ENCODE measurements at regions not wholly inside any gene's neighbourhood (a gene's known extent, or its start where the extent isn't known, plus 50 kb on each side); places are given as distances from the start of the nearest gene placed in this dataset.
A peak's percentile ranks its signal among the peaks of the same experiment; 100 is the strongest.

DNA sequence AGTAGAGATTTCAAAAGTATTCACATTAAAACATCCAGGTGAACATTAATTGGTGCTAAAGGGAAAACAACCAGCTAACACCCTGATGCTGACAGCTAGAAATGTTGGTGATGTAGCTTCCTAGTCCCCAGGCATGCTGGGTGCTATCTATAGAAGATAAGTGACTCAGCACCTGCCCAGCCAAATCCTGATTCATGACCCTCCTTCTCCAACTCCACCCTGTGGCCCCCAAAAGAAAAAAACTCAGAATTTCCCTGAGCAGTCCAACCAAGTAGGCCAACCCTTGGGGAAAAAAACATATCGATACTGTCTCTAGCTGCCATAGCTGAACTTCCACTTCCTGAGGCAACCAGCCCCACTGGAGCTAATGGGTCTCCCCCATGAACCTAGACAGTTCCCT is 197.6 kb upstream of the KLF3 start:
- H2AFZ ChIP-seq (ENCODE audit: low read depth, low read length), result peak overlapping the region; percentile 55
- H3K79me2 ChIP-seq (ENCODE audit: control insufficient read depth, insufficient read depth, low read length), result no peaks in the 10 kb centered on the region
- H3K9me3 ChIP-seq (replicated peaks; ENCODE audit: control insufficient read depth, insufficient read depth, low read depth, low read length), result peaks cover 10% of the 10 kb centered on the region
- H3K27ac ChIP-seq (ENCODE audit: extremely low read depth, low read depth, low read length), result peak overlapping the region; percentile 56
- no peak overlapping the region for H3K4me3 ChIP-seq
- ChIA-PET CTCF (ENCODE audit: low intra/inter-chr PET ratio) (no interaction called here), POLR2A (interaction anchor here (0.6 to 1.5 kb wide), 4 partner anchors 23 to 219 kb away, joined by 3 to 8 read pairs (median 4); no protein-coding TSS in a partner anchor)
- no peaks in the 10 kb centered on the region for H3K36me3 ChIP-seq (ENCODE audit: control insufficient read depth, insufficient read depth, low read length)
- no peaks in the 10 kb centered on the region for H4K20me1 ChIP-seq (replicated peaks; ENCODE audit: control insufficient read depth, insufficient read depth, low read length)
- H3K4me1 ChIP-seq (replicated peaks in 1 of 2; ENCODE audit: control insufficient read depth in 2 of 2, insufficient read depth in 2 of 2, low read length in 2 of 2), result peaks cover 4 to 35% of the 10 kb centered on the region in 2 experiments; a peak in 4 of 5 replicates
- ATAC-seq (peak; percentile 85), DNase-seq (ENCODE audit: extremely low read depth in 1 of 4, low spot score in 3 of 4) (peak; percentile 56 to 77 (median 66)), FAIRE-seq (peak; percentile 78)
- no TSS peak for BruUV-seq (replicated peaks)
- in situ Hi-C loops (cut with MboI), result no loop called here
- no peak overlapping the region; the same call in 1 of the 2 replicates for H3K4me2 ChIP-seq (ENCODE audit: insufficient read depth, low read length)
- H3K9me1 ChIP-seq (ENCODE audit: control insufficient read depth, insufficient read depth, low read length), result no peaks in the 10 kb centered on the region
- H3K9ac ChIP-seq (ENCODE audit: insufficient read depth in 1 of 2, low read depth in 2 of 2, low read length in 2 of 2), result no peak overlapping the region
- no peaks in the 10 kb centered on the region for H3K27me3 ChIP-seq (ENCODE audit: control insufficient read depth in 2 of 2, insufficient read depth in 2 of 2, low read length in 2 of 2)
- 83% methylated on average over 1 of the region's 1 CpG for WGBS (ENCODE audit: insufficient coverage, low coverage, missing lambda C conversion rate)
- intact Hi-C loops (cut with micrococcal nuclease), result loop anchor here (10.0 kb wide), 1 partner anchor 142 kb away; no protein-coding TSS in a partner anchor
- TF ChIP-seq TEAD4 (IDR thresholded peaks at IDR 0.05; ENCODE audit: low read length) (peak; percentile 31; the same call in 1 of the 2 replicates), TEAD4 (CRISPR knock-in tag; IDR thresholded peaks at IDR 0.05; ENCODE audit: borderline replicate concordance) (no peak), U2AF1 (optimal IDR thresholded peaks at IDR 0.05; ENCODE audit: low read depth, low read length) (no peak), SMARCE1 (IDR thresholded peaks at IDR 0.05) (peak; percentile 74), CTCF (IDR thresholded peaks at IDR 0.05 in 2 of 3, conservative IDR thresholded peaks at IDR 0.05 in 1 of 3; ENCODE audit: insufficient read depth in 2 of 3, low read depth in 1 of 3, low read length in 3 of 3) (peak in 1 of 3 experiments; percentile 15; a peak in 1 of 6 replicates), MAFF (IDR thresholded peaks at IDR 0.05; ENCODE audit: low read length) (peak; percentile 88), ATF1 (CRISPR knock-in tag; IDR thresholded peaks at IDR 0.05) (no peak), ATF1 (tag; IDR thresholded peaks at IDR 0.05) (peak; percentile 29; the same call in 1 of the 2 replicates), CBFA2T2 (conservative IDR thresholded peaks at IDR 0.05) (0 out of 2 replicates have a peak, but pooled peaks have one; percentile 9), EP300 (IDR thresholded peaks at IDR 0.05; ENCODE audit: low read length) (peak; percentile 69), SMARCA4 (IDR thresholded peaks at IDR 0.05) (peak; percentile 76), NFE2L1 (tag; IDR thresholded peaks at IDR 0.05; ENCODE audit: borderline replicate concordance, low read depth) (peak; percentile 9; the same call in 1 of the 2 replicates), NFE2 (IDR thresholded peaks at IDR 0.05; ENCODE audit: low read depth) (peak; percentile 97)
- TF ChIP-seq, protein P1, sequence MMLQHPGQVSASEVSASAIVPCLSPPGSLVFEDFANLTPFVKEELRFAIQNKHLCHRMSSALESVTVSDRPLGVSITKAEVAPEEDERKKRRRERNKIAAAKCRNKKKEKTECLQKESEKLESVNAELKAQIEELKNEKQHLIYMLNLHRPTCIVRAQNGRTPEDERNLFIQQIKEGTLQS (IDR thresholded peaks at IDR 0.05), result peak; percentile 49
- TF ChIP-seq, protein P1 (CRISPR knock-in tag; conservative IDR thresholded peaks at IDR 0.05), result no peak
- TF ChIP-seq, protein P2, sequence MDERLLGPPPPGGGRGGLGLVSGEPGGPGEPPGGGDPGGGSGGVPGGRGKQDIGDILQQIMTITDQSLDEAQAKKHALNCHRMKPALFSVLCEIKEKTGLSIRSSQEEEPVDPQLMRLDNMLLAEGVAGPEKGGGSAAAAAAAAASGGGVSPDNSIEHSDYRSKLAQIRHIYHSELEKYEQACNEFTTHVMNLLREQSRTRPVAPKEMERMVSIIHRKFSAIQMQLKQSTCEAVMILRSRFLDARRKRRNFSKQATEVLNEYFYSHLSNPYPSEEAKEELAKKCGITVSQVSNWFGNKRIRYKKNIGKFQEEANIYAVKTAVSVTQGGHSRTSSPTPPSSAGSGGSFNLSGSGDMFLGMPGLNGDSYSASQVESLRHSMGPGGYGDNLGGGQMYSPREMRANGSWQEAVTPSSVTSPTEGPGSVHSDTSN (CRISPR knock-in tag; IDR thresholded peaks at IDR 0.05; ENCODE audit: low read depth), result no peak
- TF ChIP-seq, protein P2 (tag; conservative IDR thresholded peaks at IDR 0.05; ENCODE audit: low read depth), result peak; percentile 85
- TF ChIP-seq, protein P3, sequence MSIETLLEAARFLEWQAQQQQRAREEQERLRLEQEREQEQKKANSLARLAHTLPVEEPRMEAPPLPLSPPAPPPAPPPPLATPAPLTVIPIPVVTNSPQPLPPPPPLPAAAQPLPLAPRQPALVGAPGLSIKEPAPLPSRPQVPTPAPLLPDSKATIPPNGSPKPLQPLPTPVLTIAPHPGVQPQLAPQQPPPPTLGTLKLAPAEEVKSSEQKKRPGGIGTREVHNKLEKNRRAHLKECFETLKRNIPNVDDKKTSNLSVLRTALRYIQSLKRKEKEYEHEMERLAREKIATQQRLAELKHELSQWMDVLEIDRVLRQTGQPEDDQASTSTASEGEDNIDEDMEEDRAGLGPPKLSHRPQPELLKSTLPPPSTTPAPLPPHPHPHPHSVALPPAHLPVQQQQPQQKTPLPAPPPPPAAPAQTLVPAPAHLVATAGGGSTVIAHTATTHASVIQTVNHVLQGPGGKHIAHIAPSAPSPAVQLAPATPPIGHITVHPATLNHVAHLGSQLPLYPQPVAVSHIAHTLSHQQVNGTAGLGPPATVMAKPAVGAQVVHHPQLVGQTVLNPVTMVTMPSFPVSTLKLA (conservative IDR thresholded peaks at IDR 0.05), result peak in 1 of 2 experiments; percentile 36; a peak in 1 of 4 replicates

Data from K562 (cell line).